Sigmoid colon (tissue), 4 donors: ENCODE measurements at regions not wholly inside any gene's neighbourhood (a gene's known extent, or its start where the extent isn't known, plus 50 kb on each side); places are given as distances from the start of the nearest gene placed in this dataset.

Experiments
- EP300 ChIP-seq, 4 donors: sonication (generic); formaldehyde crosslinking; IDR thresholded peaks; one replicate each; pipeline ENCODE4 v1.6.1; 2017; ENCODE audit warnings: antibody characterized with exemption in 4 of 4
- POLR2A ChIP-seq, 2 donors: fragments of 450-650 bp; IDR thresholded peaks; one replicate each; pipeline ENCODE4 v1.6.1; 2016; ENCODE audit warnings: antibody characterized with exemption in 2 of 2, mild to moderate bottlenecking in 2 of 2, moderate library complexity in 2 of 2
- POLR2AphosphoS5 ChIP-seq, 4 donors: sonication (generic); formaldehyde crosslinking; IDR thresholded peaks; one replicate each; pipeline ENCODE4 v1.6.1; 2017; ENCODE audit warnings: antibody characterized with exemption in 4 of 4

DNA sequence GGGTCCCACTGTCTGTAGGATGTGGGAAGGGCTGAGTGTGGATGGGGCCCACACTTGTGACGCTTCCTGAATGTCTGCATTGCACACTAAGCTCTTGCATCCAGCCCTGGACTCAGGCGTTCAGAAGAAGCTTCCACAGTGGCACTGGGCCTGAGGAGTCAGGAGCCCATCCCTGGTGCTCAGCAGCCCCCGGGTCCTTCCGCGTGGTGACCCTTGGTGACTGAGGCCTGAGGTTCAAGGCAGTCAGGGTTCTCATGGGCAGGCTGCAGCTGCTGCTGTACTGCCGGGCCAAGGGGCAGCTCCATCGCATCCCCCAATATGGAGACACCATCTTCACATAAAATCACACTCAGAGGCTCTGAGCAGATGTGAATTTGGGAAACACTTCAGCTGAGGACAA is 65.8 kb upstream of the TUBA3E start:
- TF ChIP-seq POLR2A (IDR thresholded peaks at IDR 0.05) (no peak), POLR2AphosphoS5 (IDR thresholded peaks at IDR 0.05) (no peak), EP300 (IDR thresholded peaks at IDR 0.05) (no peak)
